SW480 (cell line): ENCODE measurements at regions not wholly inside any gene's neighbourhood (a gene's known extent, or its start where the extent isn't known, plus 50 kb on each side); places are given as distances from the start of the nearest gene placed in this dataset.
A peak's percentile ranks its signal among the peaks of the same experiment; 100 is the strongest.
"Not testable (repeated sequence)": the region's sequence is repeated elsewhere in the genome, so short reads cannot be mapped to it uniquely, and the experiment has no call there.

Source experiments
- DNase-seq: peaks from one replicate; pipeline ENCODE4 v3.0.0-alpha.2; 2016; ENCODE audit warnings: low spot score

- no peak for DNase-seq
These were observed 171.8 kb upstream of the ATP5MC3 start for GRCh38 chr2:175353275-175353674.

- no peak for DNase-seq
These were observed 170.0 kb upstream of the ATP5MC3 start for GRCh38 chr2:175351512-175351911.

- DNase-seq = no peak
These were observed 168.6 kb upstream of the ATP5MC3 start for GRCh38 chr2:175350105-175350504.

GRCh38 chr2:175342085-175342484 is 160.6 kb upstream of the ATP5MC3 start:
- DNase-seq = no peak

GRCh38 chr2:175330195-175330594 is 148.7 kb upstream of the ATP5MC3 start:
- DNase-seq = no peak

- DNase-seq = no peak
These were observed 145.3 kb upstream of the ATP5MC3 start for GRCh38 chr2:175326801-175327200.

GRCh38 chr2:175326164-175326563 is 144.7 kb upstream of the ATP5MC3 start:
- DNase-seq = not testable (repeated sequence)

- DNase-seq = no peak
These were observed 141.7 kb upstream of the ATP5MC3 start for GRCh38 chr2:175323162-175323561.

GRCh38 chr2:175318542-175318941 is 137.0 kb upstream of the ATP5MC3 start:
- no peak for DNase-seq

- no peak for DNase-seq
These were observed 136.2 kb upstream of the ATP5MC3 start for GRCh38 chr2:175317751-175318150.

- DNase-seq = no peak
These were observed 130.6 kb upstream of the ATP5MC3 start for GRCh38 chr2:175312137-175312536.

- DNase-seq = no peak
These were observed 129.4 kb upstream of the ATP5MC3 start for GRCh38 chr2:175310813-175311504.

GRCh38 chr2:175309799-175310198 is 128.3 kb upstream of the ATP5MC3 start:
- peak; percentile 52 for DNase-seq

- DNase-seq = no peak
These were observed 126.5 kb upstream of the ATP5MC3 start for GRCh38 chr2:175308005-175308404.

- DNase-seq = no peak
These were observed 123.0 kb upstream of the ATP5MC3 start for GRCh38 chr2:175304541-175304940.

GRCh38 chr2:175293776-175294175 is 112.3 kb upstream of the ATP5MC3 start:
- DNase-seq = no peak

GRCh38 chr2:175293195-175293594 is 111.7 kb upstream of the ATP5MC3 start:
- no peak for DNase-seq

- DNase-seq = no peak
These were observed 101.4 kb upstream of the ATP5MC3 start for GRCh38 chr2:175282886-175283285.

- peak; percentile 62 for DNase-seq
These were observed 100.8 kb upstream of the ATP5MC3 start for GRCh38 chr2:175282300-175282699.

GRCh38 chr2:175277772-175278171 is 96.3 kb upstream of the ATP5MC3 start:
- DNase-seq = no peak

- no peak for DNase-seq
These were observed 94.0 kb upstream of the ATP5MC3 start for GRCh38 chr2:175275539-175275938.

GRCh38 chr2:175259164-175259563 is 77.7 kb upstream of the ATP5MC3 start:
- DNase-seq = no peak

GRCh38 chr2:175256806-175257585 is 75.5 kb upstream of the ATP5MC3 start:
- DNase-seq = no peak

- not testable (repeated sequence) for DNase-seq
These were observed 74.9 kb upstream of the ATP5MC3 start for GRCh38 chr2:175256391-175256790.
